Suprapubic skin (tissue), 4 donors: ENCODE measurements at regions not wholly inside any gene's neighbourhood (a gene's known extent, or its start where the extent isn't known, plus 50 kb on each side); places are given as distances from the start of the nearest gene placed in this dataset.

ENCODE experiments used
- CTCF ChIP-seq, 2 donors: fragments of 200-600 bp in 1 of 2; fragments of 450-650 bp in 1 of 2; sonication (generic) in 1 of 2; IDR thresholded peaks; one replicate each; pipeline ENCODE4 v1.5.1; 2016 to 2019; ENCODE audit warnings: antibody characterized with exemption in 2 of 2, mild to moderate bottlenecking in 1 of 2, moderate library complexity in 1 of 2
- POLR2A ChIP-seq, 2 donors: fragments of 450-650 bp; IDR thresholded peaks; one replicate each; pipeline ENCODE4 v1.6.1; 2017; ENCODE audit warnings: antibody characterized with exemption in 2 of 2, mild to moderate bottlenecking in 2 of 2, moderate library complexity in 2 of 2
- POLR2AphosphoS5 ChIP-seq, 3 donors: sonication (generic); formaldehyde crosslinking; IDR thresholded peaks; one replicate each; pipeline ENCODE4 v1.6.1; 2017; ENCODE audit warnings: antibody characterized with exemption in 3 of 3

GRCh38 chr22:47580121-47580520 lies 817.7 kb downstream of the TBC1D22A start:
- TF ChIP-seq POLR2A (IDR thresholded peaks at IDR 0.05) (no peak), CTCF (IDR thresholded peaks at IDR 0.05) (no peak), POLR2AphosphoS5 (IDR thresholded peaks at IDR 0.05) (no peak)
